GM18502 (cell line): ENCODE measurements at regions not wholly inside any gene's neighbourhood (a gene's known extent, or its start where the extent isn't known, plus 50 kb on each side); places are given as distances from the start of the nearest gene placed in this dataset.

ENCODE experiments used
- ATAC-seq: cut with Tn5 transposase; IDR thresholded peaks from one replicate; pipeline ENCODE4 v1.9.1; 2021; ENCODE audit warnings: mild to moderate bottlenecking; ENCODE audit not compliant: unreplicated experiment, poor library complexity

GRCh38 chr5:106956886-106957285 is 713.9 kb downstream of the EFNA5 start:
- no peak for ATAC-seq

- no peak for ATAC-seq
Measured at GRCh38 chr5:106956187-106956586, 714.5 kb downstream of the EFNA5 start.

GRCh38 chr5:106940986-106941385 is 729.8 kb downstream of the EFNA5 start:
- ATAC-seq: no peak

GRCh38 chr5:106940301-106940846 is 730.4 kb downstream of the EFNA5 start:
- ATAC-seq: no peak

GRCh38 chr5:106923409-106923808 is 747.3 kb downstream of the EFNA5 start:
- ATAC-seq: no peak

- ATAC-seq: no peak
Measured at GRCh38 chr5:106921567-106921966, 749.2 kb downstream of the EFNA5 start.

- no peak for ATAC-seq
Measured at GRCh38 chr5:106910486-106910885, 760.3 kb downstream of the EFNA5 start.

- ATAC-seq: no peak
Measured at GRCh38 chr5:106909716-106910115, 761.0 kb downstream of the EFNA5 start.

- ATAC-seq: no peak
Measured at GRCh38 chr5:106907979-106908378, 762.8 kb downstream of the EFNA5 start.

GRCh38 chr5:106906199-106906598 is 764.5 kb downstream of the EFNA5 start:
- ATAC-seq: no peak

- no peak for ATAC-seq
Measured at GRCh38 chr5:106894964-106895363, 775.8 kb downstream of the EFNA5 start.

- no peak for ATAC-seq
Measured at GRCh38 chr5:106882035-106882434, 788.7 kb downstream of the EFNA5 start.

- ATAC-seq: no peak
Measured at GRCh38 chr5:106880656-106881055, 790.1 kb downstream of the EFNA5 start.

GRCh38 chr5:106877881-106878280 is 792.9 kb downstream of the EFNA5 start:
- no peak for ATAC-seq

- ATAC-seq: no peak
Measured at GRCh38 chr5:106876665-106877194, 794.0 kb downstream of the EFNA5 start.

GRCh38 chr5:106876298-106876622 is 794.5 kb downstream of the EFNA5 start:
- ATAC-seq: no peak

GRCh38 chr5:106875591-106876297 is 795.0 kb downstream of the EFNA5 start:
- peak; percentile 87 for ATAC-seq

- ATAC-seq: no peak
Measured at GRCh38 chr5:106874974-106875373, 795.8 kb downstream of the EFNA5 start.

- ATAC-seq: no peak
Measured at GRCh38 chr5:106874531-106874930, 796.2 kb downstream of the EFNA5 start.

- ATAC-seq: no peak
Measured at GRCh38 chr5:106873568-106873967, 797.2 kb downstream of the EFNA5 start.

- no peak for ATAC-seq
Measured at GRCh38 chr5:106865279-106865678, 805.5 kb downstream of the EFNA5 start.
